ENCODE measurements at regions not wholly inside any gene's neighbourhood (a gene's known extent, or its start where the extent isn't known, plus 50 kb on each side); places are given as distances from the start of the nearest gene placed in this dataset.

GRCh38 chr5:143513720-143514119, 110.2 kb upstream of the NR3C1 start:
- no peak overlapping the region for H3K9ac ChIP-seq (ENCODE audit: extremely low read depth, insufficient read length, low read length)
- no peaks in the 10 kb centered on the region for H3K4me1 Mint-ChIP-seq
- TF ChIP-seq CTCF (conservative IDR thresholded peaks at IDR 0.05), result no peak
- no peak overlapping the region for H3K18ac ChIP-seq (ENCODE audit: insufficient read length, low read depth, low read length)
- no peak overlapping the region for H2BK20ac ChIP-seq (ENCODE audit: low read depth, low read length, poor library complexity, severe bottlenecking)
- no peak overlapping the region for H2BK120ac ChIP-seq (ENCODE audit: low read depth, low read length, poor library complexity, severe bottlenecking)
- H3K27ac ChIP-seq (ENCODE audit: insufficient read length, low read depth, low read length), result no peak overlapping the region
- H3K9me3 ChIP-seq (ENCODE audit: control insufficient read depth, low read depth, low read length), result no peaks in the 10 kb centered on the region
- H4K20me1 ChIP-seq (ENCODE audit: control insufficient read depth, insufficient read depth, insufficient read length), result no peaks in the 10 kb centered on the region
- no peak overlapping the region for H2BK15ac ChIP-seq (ENCODE audit: low read depth, low read length)
- no peaks in the 10 kb centered on the region for H3K27me3 ChIP-seq (ENCODE audit: insufficient read depth, low read length)
- no peak overlapping the region for H2AK5ac ChIP-seq (ENCODE audit: insufficient read length, low read length)
- no peak overlapping the region for H3K4me2 ChIP-seq (ENCODE audit: insufficient read depth, insufficient read length, low read length)
- H3K23ac ChIP-seq (ENCODE audit: insufficient read length, low read depth, low read length), result no peak overlapping the region
- no peaks in the 10 kb centered on the region for H3K79me1 ChIP-seq (ENCODE audit: insufficient read depth, low read depth, low read length, poor library complexity, severe bottlenecking)
- H3K56ac ChIP-seq (ENCODE audit: insufficient read length, low read depth, low read length), result no peak overlapping the region
- H3K14ac ChIP-seq (ENCODE audit: insufficient read depth, low read length), result no peak overlapping the region
- H3K4me3 Mint-ChIP-seq, result no peak overlapping the region
- no peaks in the 10 kb centered on the region for H3K27me3 Mint-ChIP-seq (ENCODE audit: low read depth)
- no peaks in the 10 kb centered on the region for H3K36me3 Mint-ChIP-seq (ENCODE audit: insufficient read depth in 1 of 3, low read depth in 3 of 3)
- no peak overlapping the region for H2BK5ac ChIP-seq (ENCODE audit: insufficient read length, low read length)
- no CpG with 5 or more reads among the region's 2 CpGs for WGBS (ENCODE audit: extremely low coverage, insufficient read length, low lambda C conversion rate)
- H3K4me1 ChIP-seq (ENCODE audit: insufficient read depth, low read length), result no peaks in the 10 kb centered on the region
- H3T11ph ChIP-seq (ENCODE audit: low read length), result no peak overlapping the region
- H3K79me2 ChIP-seq (ENCODE audit: insufficient read depth, low read length), result no peaks in the 10 kb centered on the region
- no peaks in the 10 kb centered on the region for H3K23me2 ChIP-seq (ENCODE audit: insufficient read length, low read depth, low read length, poor library complexity, severe bottlenecking)
- H4K8ac ChIP-seq (replicated peaks; ENCODE audit: insufficient read length, low read depth, low read length), result no peak overlapping the region
- no peak overlapping the region for H2AFZ ChIP-seq (ENCODE audit: low read length)
- no peak overlapping the region for H2BK12ac ChIP-seq (ENCODE audit: insufficient read length, low read depth, low read length)
- H3K9me3 Mint-ChIP-seq, result no peaks in the 10 kb centered on the region
- no peak overlapping the region for H3K4ac ChIP-seq (ENCODE audit: low read depth, low read length)
- H4K91ac ChIP-seq (ENCODE audit: insufficient read length, low read depth, low read length), result no peak overlapping the region
- DNase-seq, result no peak
- no peak overlapping the region for H3K27ac Mint-ChIP-seq
- no peak overlapping the region for H4K5ac ChIP-seq (ENCODE audit: insufficient read length, low read depth, low read length)

Data from H9 (cell line).